ENCODE measurements at regions not wholly inside any gene's neighbourhood (a gene's known extent, or its start where the extent isn't known, plus 50 kb on each side); places are given as distances from the start of the nearest gene placed in this dataset.

DNA sequence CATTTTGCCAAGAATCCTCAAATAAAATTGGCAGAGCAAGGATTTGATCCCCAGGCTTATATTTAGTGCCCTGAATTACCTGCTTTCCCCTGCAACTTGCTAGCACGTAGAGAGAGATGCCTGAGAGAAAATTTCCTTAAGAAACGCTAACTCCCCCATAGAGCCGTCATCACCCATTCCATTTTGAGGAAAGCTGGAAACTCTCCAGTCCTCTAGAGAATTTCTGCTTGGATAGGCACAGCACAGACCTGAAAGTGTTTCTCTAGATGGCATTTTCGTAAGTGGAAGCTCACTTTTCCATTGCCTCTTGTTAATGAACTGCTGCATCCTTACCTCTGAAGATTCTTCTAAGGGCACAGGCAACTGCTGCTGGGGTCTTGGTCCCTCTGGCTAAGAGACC is 277.8 kb upstream of the SIX2 start:
- TF ChIP-seq, protein P1, sequence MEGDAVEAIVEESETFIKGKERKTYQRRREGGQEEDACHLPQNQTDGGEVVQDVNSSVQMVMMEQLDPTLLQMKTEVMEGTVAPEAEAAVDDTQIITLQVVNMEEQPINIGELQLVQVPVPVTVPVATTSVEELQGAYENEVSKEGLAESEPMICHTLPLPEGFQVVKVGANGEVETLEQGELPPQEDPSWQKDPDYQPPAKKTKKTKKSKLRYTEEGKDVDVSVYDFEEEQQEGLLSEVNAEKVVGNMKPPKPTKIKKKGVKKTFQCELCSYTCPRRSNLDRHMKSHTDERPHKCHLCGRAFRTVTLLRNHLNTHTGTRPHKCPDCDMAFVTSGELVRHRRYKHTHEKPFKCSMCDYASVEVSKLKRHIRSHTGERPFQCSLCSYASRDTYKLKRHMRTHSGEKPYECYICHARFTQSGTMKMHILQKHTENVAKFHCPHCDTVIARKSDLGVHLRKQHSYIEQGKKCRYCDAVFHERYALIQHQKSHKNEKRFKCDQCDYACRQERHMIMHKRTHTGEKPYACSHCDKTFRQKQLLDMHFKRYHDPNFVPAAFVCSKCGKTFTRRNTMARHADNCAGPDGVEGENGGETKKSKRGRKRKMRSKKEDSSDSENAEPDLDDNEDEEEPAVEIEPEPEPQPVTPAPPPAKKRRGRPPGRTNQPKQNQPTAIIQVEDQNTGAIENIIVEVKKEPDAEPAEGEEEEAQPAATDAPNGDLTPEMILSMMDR (conservative IDR thresholded peaks at IDR 0.05; ENCODE audit: low read depth, low read length), result no peak
- no peak for TF ChIP-seq EZH2 (IDR thresholded peaks at IDR 0.05; ENCODE audit: low read length, unreplicated experiment)
